PC-3 (cell line): ENCODE measurements at regions not wholly inside any gene's neighbourhood (a gene's known extent, or its start where the extent isn't known, plus 50 kb on each side); places are given as distances from the start of the nearest gene placed in this dataset.
A peak's percentile ranks its signal among the peaks of the same experiment; 100 is the strongest.

Experiments used
- ATAC-seq: fragments of 200-7000 bp; cut with Tn5 transposase; 2 replicates; pipeline ENCODE4 v1.9.1; 2020; ENCODE audit warnings: mild to moderate bottlenecking, moderate library complexity
- BruUV-seq: library from RNA; stranded (reverse); fragments of 400-500 nt; replicated peaks from 2 replicates; lab custom pipeline; 2021; lab: Mats Ljungman, UMichigan
- CTCF ChIA-PET: fragments of 300-600 bp; sonication (Branson Sonifier 250); formaldehyde crosslinking; loops from one replicate; lab custom pipeline; 2022; ENCODE audit warnings: antibody characterized with exemption; lab: Charles Lee
- POLR2A ChIA-PET: fragments of 300-600 bp; sonication (Branson Sonifier 250); formaldehyde crosslinking; loops from one replicate; lab custom pipeline; 2022; ENCODE audit warnings: antibody characterized with exemption; ENCODE audit not compliant: unreplicated experiment; lab: Charles Lee
- DNase-seq: peaks from one replicate; pipeline ENCODE4 v3.0.0-alpha.2; 2015
- H2AFZ ChIP-seq: fragments of 300-600 bp; sonication (generic); 2 replicates; pipeline ENCODE4 v1.6.0; 2016; ENCODE audit warnings: antibody characterized with exemption, low read length
- H3F3A ChIP-seq: fragments of 300-600 bp; sonication (generic); one replicate; pipeline ENCODE4 v1.6.0; 2017; ENCODE audit warnings: antibody characterized with exemption, low read length, control low read depth, mild to moderate bottlenecking; ENCODE audit not compliant: unreplicated experiment
- H3K27ac ChIP-seq: fragments of 300-600 bp; sonication (generic); 2 replicates; pipeline ENCODE4 v1.5.1; 2016; ENCODE audit warnings: mild to moderate bottlenecking, low read length
- H3K27me3 ChIP-seq: fragments of 300-600 bp; sonication (generic); 2 replicates; pipeline ENCODE4 v1.6.1; 2016; ENCODE audit warnings: low read length, mixed read lengths
- H3K36me3 ChIP-seq: fragments of 300-600 bp; sonication (generic); 2 replicates; pipeline ENCODE4 v1.6.1; 2016; ENCODE audit warnings: low read depth, mixed run types, low read length, mixed read lengths
- H3K4me1 ChIP-seq: fragments of 300-600 bp; sonication (generic); 2 replicates; pipeline ENCODE4 v1.5.1; 2016; ENCODE audit warnings: low read length; ENCODE audit not compliant: insufficient read depth
- H3K4me2 ChIP-seq: fragments of 300-600 bp; sonication (generic); 2 replicates; pipeline ENCODE4 v1.6.0; 2016; ENCODE audit warnings: low read length
- H3K4me3 ChIP-seq: fragments of 300-600 bp; sonication (generic); 2 replicates; pipeline ENCODE4 v1.5.1; 2016; ENCODE audit warnings: mild to moderate bottlenecking, low read length, mixed read lengths
- H3K79me2 ChIP-seq: fragments of 300-600 bp; sonication (generic); 2 replicates; pipeline ENCODE4 v1.6.1; 2017; ENCODE audit warnings: low read length, mixed read lengths
- H3K9ac ChIP-seq: fragments of 300-600 bp; sonication (generic); 2 replicates; pipeline ENCODE4 v1.6.0; 2016; ENCODE audit warnings: mild to moderate bottlenecking, low read length
- H3K9me2 ChIP-seq: fragments of 300-600 bp; sonication (generic); replicated peaks from 2 replicates; pipeline ENCODE4 v1.6.1; 2016; ENCODE audit warnings: mixed run types, low read length, mixed read lengths
- H3K9me3 ChIP-seq: fragments of 300-600 bp; sonication (generic); 2 replicates; pipeline ENCODE4 v1.6.1; 2016; ENCODE audit warnings: low read length, mixed read lengths
- H4K20me1 ChIP-seq: fragments of 300-600 bp; sonication (generic); 2 replicates; pipeline ENCODE4 v1.6.1; 2016; ENCODE audit warnings: low read length, mixed read lengths
- EZH2 ChIP-seq: fragments of 300-600 bp; sonication (generic); IDR thresholded peaks from one replicate; pipeline ENCODE4 v1.6.1; 2017; ENCODE audit warnings: antibody characterized with exemption, mild to moderate bottlenecking, low read length; ENCODE audit not compliant: unreplicated experiment
- EZH2phosphoT487 ChIP-seq: fragments of 300-600 bp; sonication (generic); IDR thresholded peaks from 2 replicates; pipeline ENCODE4 v1.6.1; 2018; ENCODE audit warnings: mild to moderate bottlenecking, antibody characterized with exemption, low read length, borderline replicate concordance
- intact Hi-C: fragments of 100-400 bp; cut with micrococcal nuclease; formaldehyde crosslinking; loops from 2 replicates; pipeline ENCODE4 v1.9.0; 2023
- TF ChIP-seq, protein P1 (sequence below): fragments of 300-600 bp; sonication (generic); conservative IDR thresholded peaks from 2 replicates; pipeline ENCODE4 v1.5.1; 2017; ENCODE audit warnings: antibody characterized with exemption, low read depth, mild to moderate bottlenecking, low read length

DNA sequence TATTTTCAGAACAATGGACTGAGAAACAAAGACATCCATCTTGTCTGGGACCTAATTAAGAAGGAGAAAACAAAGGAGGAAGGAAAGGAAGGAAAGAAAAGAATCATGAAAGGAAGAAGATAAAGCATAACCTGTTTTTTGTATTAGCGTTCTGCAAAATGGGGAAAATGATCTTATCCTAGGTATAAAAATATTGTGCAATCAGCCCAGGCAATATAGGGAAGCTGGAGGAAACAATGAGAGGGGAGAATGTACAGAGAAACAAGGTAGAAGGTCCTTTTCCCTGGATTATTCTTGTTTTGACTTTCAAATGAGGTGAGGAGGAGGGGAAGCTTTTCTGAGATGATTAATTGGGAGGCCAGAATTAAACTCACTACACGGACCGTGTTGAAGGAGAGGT lies 177.9 kb downstream of the COX7C start:
- Histone ChIP-seq H4K20me1 (no peaks in the 10 kb centered on the region), H3K4me1 (no peaks in the 10 kb centered on the region), H3K4me2 (no peak overlapping the region), H2AFZ (no peak overlapping the region), H3K36me3 (no peaks in the 10 kb centered on the region), H3F3A (no peaks in the 10 kb centered on the region), H3K27me3 (no peaks in the 10 kb centered on the region), H3K9ac (no peak overlapping the region), H3K9me2 (no peaks in the 10 kb centered on the region), H3K4me3 (no peak overlapping the region), H3K27ac (no peak overlapping the region), H3K9me3 (no peaks in the 10 kb centered on the region), H3K79me2 (no peaks in the 10 kb centered on the region)
- intact Hi-C loops = no loop called here
- CTCF ChIA-PET = interaction anchor here (0.5 kb wide), 1 partner anchor 39 kb away, joined by 3 read pairs; no protein-coding TSS in a partner anchor
- ATAC-seq (no peak), DNase-seq (no peak)
- TF ChIP-seq EZH2phosphoT487 (no peak), EZH2 (no peak)
- TF ChIP-seq, protein P1, sequence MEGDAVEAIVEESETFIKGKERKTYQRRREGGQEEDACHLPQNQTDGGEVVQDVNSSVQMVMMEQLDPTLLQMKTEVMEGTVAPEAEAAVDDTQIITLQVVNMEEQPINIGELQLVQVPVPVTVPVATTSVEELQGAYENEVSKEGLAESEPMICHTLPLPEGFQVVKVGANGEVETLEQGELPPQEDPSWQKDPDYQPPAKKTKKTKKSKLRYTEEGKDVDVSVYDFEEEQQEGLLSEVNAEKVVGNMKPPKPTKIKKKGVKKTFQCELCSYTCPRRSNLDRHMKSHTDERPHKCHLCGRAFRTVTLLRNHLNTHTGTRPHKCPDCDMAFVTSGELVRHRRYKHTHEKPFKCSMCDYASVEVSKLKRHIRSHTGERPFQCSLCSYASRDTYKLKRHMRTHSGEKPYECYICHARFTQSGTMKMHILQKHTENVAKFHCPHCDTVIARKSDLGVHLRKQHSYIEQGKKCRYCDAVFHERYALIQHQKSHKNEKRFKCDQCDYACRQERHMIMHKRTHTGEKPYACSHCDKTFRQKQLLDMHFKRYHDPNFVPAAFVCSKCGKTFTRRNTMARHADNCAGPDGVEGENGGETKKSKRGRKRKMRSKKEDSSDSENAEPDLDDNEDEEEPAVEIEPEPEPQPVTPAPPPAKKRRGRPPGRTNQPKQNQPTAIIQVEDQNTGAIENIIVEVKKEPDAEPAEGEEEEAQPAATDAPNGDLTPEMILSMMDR = no peak
- POLR2A ChIA-PET = no interaction called here
- BruUV-seq = no TSS peak

DNA sequence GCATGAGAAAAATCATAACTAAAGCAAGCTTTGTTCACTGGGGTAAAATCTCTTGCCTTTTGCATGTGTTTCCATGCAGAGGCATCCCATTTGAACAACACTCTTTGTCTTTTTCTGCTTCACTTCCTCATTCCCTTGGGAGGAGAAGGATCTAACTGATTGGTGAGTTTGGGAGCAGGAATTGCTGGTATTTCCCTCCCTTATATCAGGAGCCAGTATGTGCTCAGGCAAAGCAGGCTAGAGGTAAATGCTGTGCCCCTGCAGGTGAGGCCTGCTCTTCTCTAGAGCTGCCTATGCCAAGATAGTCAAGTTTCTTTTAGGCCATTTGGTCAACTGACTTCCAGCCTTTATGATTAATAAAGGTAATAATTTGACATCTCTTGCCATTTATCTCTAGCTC lies 179.9 kb downstream of the COX7C start:
- intact Hi-C loops = no loop called here
- H3K4me1 ChIP-seq = no peaks in the 10 kb centered on the region
- TF ChIP-seq, protein P1 = no peak
- no peak for TF ChIP-seq EZH2
- TF ChIP-seq EZH2phosphoT487 = no peak
- H2AFZ ChIP-seq = no peak overlapping the region
- DNase-seq = peak; percentile 36
- no TSS peak for BruUV-seq
- H3K4me3 ChIP-seq = no peak overlapping the region
- H4K20me1 ChIP-seq = no peaks in the 10 kb centered on the region
- no peaks in the 10 kb centered on the region for H3F3A ChIP-seq
- H3K27me3 ChIP-seq = no peaks in the 10 kb centered on the region
- no peak overlapping the region for H3K9ac ChIP-seq
- POLR2A ChIA-PET = no interaction called here
- H3K9me2 ChIP-seq = no peaks in the 10 kb centered on the region
- no peak overlapping the region for H3K27ac ChIP-seq
- no peaks in the 10 kb centered on the region for H3K36me3 ChIP-seq
- ATAC-seq = peak; percentile 33
- CTCF ChIA-PET = no interaction called here
- H3K79me2 ChIP-seq = no peaks in the 10 kb centered on the region
- H3K9me3 ChIP-seq = no peaks in the 10 kb centered on the region
- H3K4me2 ChIP-seq = no peak overlapping the region

DNA sequence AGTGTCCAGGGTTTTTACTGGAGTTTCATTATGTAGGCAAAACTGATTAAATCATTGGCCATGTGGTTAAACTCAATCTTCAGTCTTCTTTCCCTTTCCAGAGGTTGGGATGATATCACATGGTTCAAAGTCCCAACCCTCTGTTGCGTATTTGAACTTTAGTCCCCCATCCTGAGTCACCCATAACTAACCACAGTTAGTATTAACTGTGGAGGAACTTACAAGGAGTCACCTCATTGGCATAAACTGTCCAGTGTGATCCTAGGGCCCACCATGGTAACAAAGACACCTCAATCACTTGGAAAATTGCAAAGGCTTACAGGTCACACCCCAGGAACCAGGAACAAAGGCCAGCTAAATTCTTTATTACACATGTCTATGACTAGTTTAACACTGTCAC lies 188.5 kb downstream of the COX7C start:
- no peak overlapping the region for H3K4me3 ChIP-seq
- CTCF ChIA-PET = no interaction called here

More for the DNA sequence above, 188.5 kb downstream of the COX7C start:
- Histone ChIP-seq H3K36me3 (no peaks in the 10 kb centered on the region), H3K27ac (no peak overlapping the region), H3K4me2 (no peak overlapping the region), H3K9me2 (no peaks in the 10 kb centered on the region), H3K9ac (no peak overlapping the region), H3K4me1 (peaks cover 6% of the 10 kb centered on the region; the same call in 1 of the 2 replicates), H3K79me2 (no peaks in the 10 kb centered on the region), H3K9me3 (no peaks in the 10 kb centered on the region), H4K20me1 (no peaks in the 10 kb centered on the region), H3F3A (no peaks in the 10 kb centered on the region), H3K27me3 (no peaks in the 10 kb centered on the region), H2AFZ (no peak overlapping the region)
- ATAC-seq (peak; percentile 19; the same call in 1 of the 2 replicates), DNase-seq (peak; percentile 22)
- BruUV-seq = no TSS peak
- POLR2A ChIA-PET = no interaction called here
- intact Hi-C loops = loop anchor here (2.0 kb wide), 1 partner anchor 237 kb away; no protein-coding TSS in a partner anchor
- no peak for TF ChIP-seq EZH2
- TF ChIP-seq, protein P1 = no peak
- no peak for TF ChIP-seq EZH2phosphoT487
